ENCODE measurements at regions not wholly inside any gene's neighbourhood (a gene's known extent, or its start where the extent isn't known, plus 50 kb on each side); places are given as distances from the start of the nearest gene placed in this dataset.

GRCh38 chr18:40760251-40760650, 1194.8 kb upstream of the PIK3C3 start:
- no peak overlapping the region for H3K27ac ChIP-seq
- DNase-seq (ENCODE audit: low spot score) = no peak
- CTCF ChIA-PET = no interaction called here
- no peak for TF ChIP-seq CTCF (conservative IDR thresholded peaks at IDR 0.05; ENCODE audit: low read depth)
- POLR2A ChIA-PET (ENCODE audit: low non-redundant PET) = no interaction called here

- DNase-seq (ENCODE audit: low spot score) = no peak
- ChIA-PET POLR2A (ENCODE audit: low non-redundant PET) (no interaction called here), CTCF (no interaction called here)
- H3K27ac ChIP-seq = no peak overlapping the region
- TF ChIP-seq CTCF (conservative IDR thresholded peaks at IDR 0.05; ENCODE audit: low read depth) = no peak
Measured at GRCh38 chr18:40754477-40754876, 1200.6 kb upstream of the PIK3C3 start.

GRCh38 chr18:40752316-40752715, 1202.7 kb upstream of the PIK3C3 start:
- ChIA-PET POLR2A (ENCODE audit: low non-redundant PET) (no interaction called here), CTCF (no interaction called here)
- TF ChIP-seq CTCF (conservative IDR thresholded peaks at IDR 0.05; ENCODE audit: low read depth) = no peak
- no peak for DNase-seq (ENCODE audit: low spot score)
- no peak overlapping the region for H3K27ac ChIP-seq

GRCh38 chr18:40751186-40751585, 1203.8 kb upstream of the PIK3C3 start:
- no peak for DNase-seq (ENCODE audit: low spot score)
- TF ChIP-seq CTCF (conservative IDR thresholded peaks at IDR 0.05; ENCODE audit: low read depth) = no peak
- no peak overlapping the region for H3K27ac ChIP-seq
- CTCF ChIA-PET = no interaction called here
- POLR2A ChIA-PET (ENCODE audit: low non-redundant PET) = no interaction called here

- CTCF ChIA-PET = no interaction called here
- no peak overlapping the region for H3K27ac ChIP-seq
- POLR2A ChIA-PET (ENCODE audit: low non-redundant PET) = no interaction called here
- no peak for DNase-seq (ENCODE audit: low spot score)
- no peak for TF ChIP-seq CTCF (conservative IDR thresholded peaks at IDR 0.05; ENCODE audit: low read depth)
Measured at GRCh38 chr18:40739029-40739428, 1216.0 kb upstream of the PIK3C3 start.

- ChIA-PET CTCF (no interaction called here), POLR2A (ENCODE audit: low non-redundant PET) (no interaction called here)
- DNase-seq (ENCODE audit: low spot score) = no peak
- TF ChIP-seq CTCF (conservative IDR thresholded peaks at IDR 0.05; ENCODE audit: low read depth) = no peak
- H3K27ac ChIP-seq = no peak overlapping the region
Measured at GRCh38 chr18:40738321-40738880, 1216.6 kb upstream of the PIK3C3 start.

- ChIA-PET POLR2A (ENCODE audit: low non-redundant PET) (no interaction called here), CTCF (no interaction called here)
- no peak for TF ChIP-seq CTCF (conservative IDR thresholded peaks at IDR 0.05; ENCODE audit: low read depth)
- DNase-seq (ENCODE audit: low spot score) = no peak
- H3K27ac ChIP-seq = no peak overlapping the region
Measured at GRCh38 chr18:40708726-40709125, 1246.3 kb upstream of the PIK3C3 start.

Measured in RWPE1 (cell line).